NCI-H69 (cell line): ENCODE measurements at regions not wholly inside any gene's neighbourhood (a gene's known extent, or its start where the extent isn't known, plus 50 kb on each side); places are given as distances from the start of the nearest gene placed in this dataset.
A peak's percentile ranks its signal among the peaks of the same experiment; 100 is the strongest.

Experiments
- DNase-seq: peaks from one replicate; lab custom pipeline; 2025; lab: John Stamatoyannopoulos, UW

DNA sequence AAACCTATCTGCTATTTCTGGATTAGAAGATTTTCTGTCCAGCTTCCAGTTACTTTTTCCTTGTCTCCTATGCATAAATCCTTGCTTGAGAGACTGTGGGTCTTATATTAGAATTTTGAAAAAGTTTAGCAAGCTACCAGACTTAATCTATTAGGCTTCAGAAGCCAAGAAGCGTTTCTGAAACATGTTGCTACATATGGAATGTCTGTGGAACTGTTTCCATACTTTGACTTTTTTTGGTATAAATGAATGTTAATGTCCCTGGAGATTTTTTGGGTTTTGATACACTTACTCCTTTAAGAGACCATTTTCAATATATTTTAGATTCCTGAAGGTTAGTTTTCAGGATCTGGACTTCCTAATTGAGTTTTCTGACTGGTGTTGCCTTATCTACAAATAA, 191.4 kb upstream of the SGCD start:
- DNase-seq: no peak

GRCh38 chr5:156137071-156137869, 189.7 kb upstream of the SGCD start:
- no peak for DNase-seq

GRCh38 chr5:156142867-156143266, 184.1 kb upstream of the SGCD start:
- no peak for DNase-seq

DNA sequence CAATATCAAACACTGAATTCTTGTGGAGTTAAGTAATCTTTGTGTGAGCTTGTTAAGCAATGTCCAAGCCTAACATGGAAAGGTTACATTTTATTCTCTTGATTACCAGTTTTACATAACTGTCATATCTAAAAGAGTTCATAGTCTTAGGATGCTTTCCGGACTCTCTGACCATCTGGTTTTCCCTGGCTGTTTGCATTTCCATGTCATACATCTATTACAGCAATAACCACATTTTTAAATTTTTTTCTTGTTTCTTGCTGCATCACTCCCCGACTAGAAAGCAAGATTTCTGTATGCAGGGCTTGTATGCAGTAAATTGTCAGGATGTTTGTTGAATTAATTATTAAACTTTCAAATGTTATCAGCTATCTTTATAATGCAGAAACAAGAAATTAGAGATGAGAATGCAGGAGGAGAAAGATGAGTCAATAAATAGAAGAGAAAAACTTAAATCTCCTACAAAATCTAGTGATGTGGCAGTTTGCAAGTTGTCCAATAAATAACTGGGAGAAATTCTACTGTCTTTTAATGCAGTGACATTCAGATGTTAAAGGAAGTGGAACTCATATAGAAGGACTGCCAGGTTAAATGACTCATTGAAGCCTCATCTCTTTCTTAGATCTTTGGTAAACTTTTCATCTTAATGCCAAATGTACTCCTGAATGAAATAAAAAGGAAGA, 179.6 kb upstream of the SGCD start:
- no peak for DNase-seq

DNA sequence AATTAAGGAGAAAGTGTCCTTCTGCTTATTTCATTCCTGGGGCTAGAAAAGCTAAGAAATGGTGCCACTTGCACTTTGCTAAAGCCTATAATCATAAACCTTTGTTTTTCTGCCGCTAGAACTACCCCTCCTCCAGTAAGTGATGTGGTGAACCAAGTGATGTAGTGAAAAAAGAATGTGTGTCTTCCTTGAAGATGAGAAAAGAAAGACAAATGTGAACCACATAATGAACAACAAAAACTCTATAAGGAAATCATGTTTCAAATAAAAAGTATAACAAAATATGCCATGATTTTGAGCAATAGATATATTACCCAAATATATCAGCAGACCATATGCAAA, 179.0 kb upstream of the SGCD start:
- DNase-seq: no peak

DNA sequence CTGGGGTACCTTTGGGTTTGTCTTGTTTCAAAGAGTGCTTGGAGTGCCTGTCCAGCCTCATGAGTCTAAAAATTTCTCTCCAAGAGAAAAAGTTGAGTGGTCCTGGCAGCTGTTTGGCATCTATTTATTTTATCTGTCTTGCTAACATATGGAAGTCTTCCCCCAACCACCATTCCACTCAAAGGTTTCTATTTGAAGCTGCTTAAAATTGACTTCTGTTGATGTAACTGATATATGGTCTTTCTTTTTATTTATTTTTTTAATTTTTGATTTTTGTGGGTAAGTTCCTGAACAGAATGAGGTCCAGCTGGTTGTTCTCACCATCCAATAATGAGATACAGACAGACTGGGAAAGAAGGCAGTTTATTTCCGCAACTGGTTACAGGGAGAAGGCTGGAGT, 178.7 kb upstream of the SGCD start:
- no peak for DNase-seq

DNA sequence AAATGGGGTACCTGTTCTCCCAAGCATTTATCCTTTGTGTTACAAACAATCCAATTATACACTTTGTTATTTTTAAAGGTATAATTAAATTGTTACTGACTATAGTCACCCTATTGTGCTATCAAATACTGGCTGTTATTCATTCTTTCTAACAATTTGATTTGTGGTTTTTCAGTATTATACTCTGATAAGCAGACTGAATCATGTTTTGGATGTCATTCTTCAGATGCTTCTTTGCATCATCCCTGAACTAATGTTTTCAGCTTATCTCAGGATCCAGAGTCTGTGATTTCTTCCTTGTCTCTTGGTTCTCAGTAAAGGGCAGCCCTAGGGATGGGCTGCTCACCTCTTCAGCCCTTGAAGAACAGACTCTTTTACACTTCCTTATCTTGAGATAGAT, 177.8 kb upstream of the SGCD start:
- peak; percentile 31 for DNase-seq

DNA sequence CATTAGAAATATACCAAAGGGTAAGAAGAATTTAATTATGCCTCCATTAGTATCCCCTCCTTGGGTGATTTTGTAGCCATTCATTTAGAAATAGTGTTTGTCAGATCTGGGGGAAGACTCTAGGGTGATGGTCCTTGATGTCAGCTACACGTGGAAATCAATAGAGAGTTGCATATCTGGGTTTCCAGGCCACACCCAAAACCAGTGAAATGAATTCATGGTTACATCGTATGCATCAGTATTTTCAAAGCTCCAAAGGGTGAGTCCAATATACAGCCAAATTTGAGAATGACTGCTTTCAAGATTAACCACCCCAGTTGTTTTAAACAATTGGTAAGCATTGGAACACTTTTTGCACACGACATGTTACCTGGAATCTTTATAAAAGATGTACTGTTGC, 173.4 kb upstream of the SGCD start:
- no peak for DNase-seq

DNA sequence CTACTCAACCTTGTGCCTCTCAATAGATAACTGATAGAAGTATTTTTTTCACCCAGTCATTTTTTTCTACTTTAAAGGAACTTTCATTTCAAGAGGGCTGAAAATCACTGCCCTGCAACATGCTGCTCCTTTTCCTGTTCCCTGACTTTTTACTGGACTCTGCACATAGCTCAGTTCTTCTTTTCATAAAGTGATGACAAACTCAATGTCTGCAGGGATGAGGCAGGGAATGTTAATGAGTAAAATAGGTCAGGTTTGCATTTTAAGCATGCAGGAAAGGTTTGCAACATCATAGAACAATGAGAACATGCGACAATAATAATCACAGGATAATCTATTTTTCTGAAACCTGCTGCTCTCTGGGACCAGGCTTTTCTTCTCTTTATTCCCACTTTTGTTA, 172.2 kb upstream of the SGCD start:
- DNase-seq: no peak

GRCh38 chr5:156155598-156155997, 171.4 kb upstream of the SGCD start:
- peak; percentile 51 for DNase-seq

- no peak for DNase-seq
These were observed 162.7 kb upstream of the SGCD start for GRCh38 chr5:156164306-156164705.

GRCh38 chr5:156169495-156169894, 157.5 kb upstream of the SGCD start:
- DNase-seq: no peak

- no peak for DNase-seq
These were observed 156.5 kb upstream of the SGCD start for GRCh38 chr5:156170351-156170961.

DNA sequence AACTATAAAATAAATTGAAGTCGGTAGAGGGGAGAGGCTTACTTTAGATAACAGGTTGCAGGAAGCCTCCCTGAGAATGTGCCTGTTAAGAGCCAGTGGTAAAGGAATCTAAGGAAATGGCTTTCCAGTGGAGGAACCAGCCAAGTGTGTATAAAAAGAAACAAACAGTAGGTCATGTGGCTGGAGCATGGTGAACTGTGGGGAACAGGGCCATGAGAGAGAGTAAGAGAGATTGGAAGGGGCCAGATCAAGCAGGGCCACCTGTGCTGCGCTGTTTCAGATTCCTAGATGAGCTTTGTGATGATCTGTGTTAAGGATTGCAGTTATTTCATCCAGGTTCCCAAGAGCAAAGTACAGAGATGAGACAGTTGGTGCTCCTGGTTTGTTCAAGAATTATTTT, 152.7 kb upstream of the SGCD start:
- DNase-seq: peak; percentile 32

GRCh38 chr5:156178117-156178516, 148.8 kb upstream of the SGCD start:
- DNase-seq: no peak

GRCh38 chr5:156181656-156182055, 145.3 kb upstream of the SGCD start:
- no peak for DNase-seq

- DNase-seq: no peak
These were observed 144.6 kb upstream of the SGCD start for GRCh38 chr5:156182174-156182967.

- DNase-seq: no peak
These were observed 140.2 kb upstream of the SGCD start for GRCh38 chr5:156186760-156187159.

DNA sequence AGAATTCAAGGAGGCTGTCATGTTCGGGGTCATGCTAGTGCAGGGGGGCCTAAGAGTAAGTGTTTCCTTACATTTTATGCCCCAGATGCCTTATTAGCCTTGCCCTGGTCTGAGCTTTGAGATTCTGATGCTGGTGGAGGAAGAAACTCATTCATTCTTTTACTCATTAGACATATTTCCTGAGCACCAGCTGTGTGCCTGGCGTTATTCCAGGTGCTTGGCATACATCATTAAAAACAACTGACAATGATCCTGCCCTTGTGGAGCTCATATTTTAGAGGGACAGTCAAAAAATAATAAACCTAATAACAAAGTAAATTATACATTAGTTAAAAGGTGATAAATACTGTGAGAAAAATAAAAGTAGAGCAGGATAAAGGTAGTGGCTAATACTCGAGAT, 138.9 kb upstream of the SGCD start:
- peak; percentile 86 for DNase-seq

- DNase-seq: no peak
These were observed 137.3 kb upstream of the SGCD start for GRCh38 chr5:156189628-156190027.

GRCh38 chr5:156191547-156191946, 135.4 kb upstream of the SGCD start:
- no peak for DNase-seq

GRCh38 chr5:156197042-156197635, 129.8 kb upstream of the SGCD start:
- no peak for DNase-seq
